ENCODE measurements at regions not wholly inside any gene's neighbourhood (a gene's known extent, or its start where the extent isn't known, plus 50 kb on each side); places are given as distances from the start of the nearest gene placed in this dataset.

DNA sequence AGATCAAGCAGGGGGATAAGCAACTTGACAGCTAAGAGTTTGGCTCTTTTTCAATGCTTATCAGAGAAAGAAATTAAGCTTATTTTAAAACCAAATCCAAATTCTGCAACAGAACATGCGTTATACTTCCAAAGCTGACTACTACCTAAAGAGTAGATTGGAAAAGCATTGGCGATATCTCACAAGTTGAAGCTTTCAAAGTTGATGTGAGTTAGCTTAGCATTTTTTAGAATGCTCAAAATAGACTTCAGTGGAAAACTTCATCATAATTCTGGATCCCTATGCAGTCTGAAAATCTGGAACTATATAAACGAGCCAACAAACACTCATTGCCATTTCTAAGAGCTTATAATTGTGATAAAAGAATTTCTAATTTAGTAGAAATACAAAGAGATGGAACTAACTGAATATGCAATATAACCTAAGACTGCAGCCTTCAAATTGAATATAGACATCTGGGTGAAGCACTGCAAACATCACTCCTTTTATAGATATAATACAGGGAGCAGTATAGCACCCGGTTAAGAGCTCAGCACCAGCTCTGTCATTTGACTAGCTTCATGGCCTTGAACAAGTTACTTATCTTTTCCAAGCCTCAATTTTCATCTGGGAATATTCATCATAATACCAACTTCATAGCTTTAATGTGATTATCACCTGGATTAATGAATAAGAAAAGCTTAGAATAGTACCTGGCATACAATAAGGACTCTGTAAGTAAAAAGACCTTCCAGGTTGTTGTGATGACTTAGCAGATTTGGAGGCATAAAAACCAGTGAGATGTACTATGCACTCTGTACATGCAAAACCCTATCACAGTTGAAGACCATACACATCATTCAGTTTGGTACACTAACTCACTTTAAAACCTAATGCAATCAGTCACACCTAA, 242.7 kb upstream of the TTC14 start:
- H3K27me3 ChIP-seq (ENCODE audit: control insufficient read depth, insufficient read depth, low read length) = no peaks in the 10 kb centered on the region
- no peaks in the 10 kb centered on the region for H3K36me3 ChIP-seq (ENCODE audit: control insufficient read depth, insufficient read depth, low read length)
- TF ChIP-seq, protein P1, sequence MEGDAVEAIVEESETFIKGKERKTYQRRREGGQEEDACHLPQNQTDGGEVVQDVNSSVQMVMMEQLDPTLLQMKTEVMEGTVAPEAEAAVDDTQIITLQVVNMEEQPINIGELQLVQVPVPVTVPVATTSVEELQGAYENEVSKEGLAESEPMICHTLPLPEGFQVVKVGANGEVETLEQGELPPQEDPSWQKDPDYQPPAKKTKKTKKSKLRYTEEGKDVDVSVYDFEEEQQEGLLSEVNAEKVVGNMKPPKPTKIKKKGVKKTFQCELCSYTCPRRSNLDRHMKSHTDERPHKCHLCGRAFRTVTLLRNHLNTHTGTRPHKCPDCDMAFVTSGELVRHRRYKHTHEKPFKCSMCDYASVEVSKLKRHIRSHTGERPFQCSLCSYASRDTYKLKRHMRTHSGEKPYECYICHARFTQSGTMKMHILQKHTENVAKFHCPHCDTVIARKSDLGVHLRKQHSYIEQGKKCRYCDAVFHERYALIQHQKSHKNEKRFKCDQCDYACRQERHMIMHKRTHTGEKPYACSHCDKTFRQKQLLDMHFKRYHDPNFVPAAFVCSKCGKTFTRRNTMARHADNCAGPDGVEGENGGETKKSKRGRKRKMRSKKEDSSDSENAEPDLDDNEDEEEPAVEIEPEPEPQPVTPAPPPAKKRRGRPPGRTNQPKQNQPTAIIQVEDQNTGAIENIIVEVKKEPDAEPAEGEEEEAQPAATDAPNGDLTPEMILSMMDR (IDR thresholded peaks at IDR 0.05; ENCODE audit: insufficient read depth, low read length, poor library complexity, severe bottlenecking) = no peak
- no peak overlapping the region for H3K4me3 ChIP-seq (ENCODE audit: low read depth, low read length)
- no peak for DNase-seq (ENCODE audit: low read depth)

DNA sequence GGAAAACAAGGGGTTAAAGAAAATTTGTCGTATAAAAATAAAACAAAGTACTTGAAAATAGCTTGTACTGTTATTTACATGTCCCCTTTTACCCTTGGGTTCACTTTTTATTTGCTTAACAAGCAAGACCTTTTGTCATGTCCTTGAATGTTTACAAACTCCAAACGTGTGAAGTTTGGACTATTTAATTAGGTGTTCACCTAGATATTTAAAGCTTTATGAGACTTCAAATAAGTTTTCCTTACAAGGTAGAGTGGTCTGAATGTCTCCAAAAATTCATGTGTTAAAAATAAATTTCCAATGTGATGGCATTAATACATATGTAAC, 242.0 kb upstream of the TTC14 start:
- Histone ChIP-seq H3K4me3 (ENCODE audit: low read depth, low read length) (no peak overlapping the region), H3K36me3 (ENCODE audit: control insufficient read depth, insufficient read depth, low read length) (no peaks in the 10 kb centered on the region), H3K27me3 (ENCODE audit: control insufficient read depth, insufficient read depth, low read length) (no peaks in the 10 kb centered on the region)
- TF ChIP-seq, protein P1 (IDR thresholded peaks at IDR 0.05; ENCODE audit: insufficient read depth, low read length, poor library complexity, severe bottlenecking) = no peak
- no peak for DNase-seq (ENCODE audit: low read depth)

DNA sequence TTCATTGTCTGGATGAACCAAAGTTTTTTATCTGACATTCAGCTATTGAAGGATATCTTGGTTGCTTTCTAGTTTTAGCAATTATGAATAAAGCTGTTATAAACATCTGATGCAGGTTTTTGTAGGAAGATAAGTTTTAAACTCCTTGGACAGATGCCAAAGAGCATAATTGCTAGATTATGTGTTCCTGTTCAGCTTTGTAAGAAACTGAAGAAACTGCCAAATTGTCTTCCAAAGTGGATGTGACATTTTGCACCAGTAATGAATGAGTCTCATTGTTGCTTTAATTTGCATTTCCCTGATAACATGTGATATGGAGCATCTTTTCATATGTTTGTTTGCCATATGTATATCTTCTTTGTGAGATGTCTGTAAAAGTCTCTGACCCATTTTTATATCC, 239.9 kb upstream of the TTC14 start:
- Histone ChIP-seq H3K27me3 (ENCODE audit: control insufficient read depth, insufficient read depth, low read length) (no peaks in the 10 kb centered on the region), H3K36me3 (ENCODE audit: control insufficient read depth, insufficient read depth, low read length) (no peaks in the 10 kb centered on the region), H3K4me3 (ENCODE audit: low read depth, low read length) (no peak overlapping the region)
- TF ChIP-seq, protein P1 (IDR thresholded peaks at IDR 0.05; ENCODE audit: insufficient read depth, low read length, poor library complexity, severe bottlenecking) = no peak
- DNase-seq (ENCODE audit: low read depth) = no peak

DNA sequence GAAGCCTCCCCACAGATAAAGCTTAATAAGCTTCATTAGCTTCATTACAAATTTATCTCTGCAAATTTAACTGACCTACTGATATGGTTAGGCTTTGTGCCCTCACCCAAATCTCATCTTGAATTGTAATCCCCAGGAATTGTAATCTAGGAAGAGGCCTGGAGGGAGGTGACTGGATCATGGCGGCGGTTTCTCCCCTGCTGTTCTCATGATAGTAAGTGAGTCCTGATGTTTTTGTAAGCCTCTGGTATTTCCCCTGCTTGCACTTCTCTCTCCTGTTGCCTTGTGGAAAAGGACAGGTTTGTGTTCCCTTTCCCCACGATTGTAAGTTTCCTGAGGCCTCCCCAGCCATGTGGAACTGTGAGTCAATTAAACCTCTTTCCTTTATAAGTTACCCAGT, 226.1 kb upstream of the TTC14 start:
- no peaks in the 10 kb centered on the region for H3K27me3 ChIP-seq (ENCODE audit: control insufficient read depth, insufficient read depth, low read length)
- TF ChIP-seq, protein P1 (IDR thresholded peaks at IDR 0.05; ENCODE audit: insufficient read depth, low read length, poor library complexity, severe bottlenecking) = no peak
- no peaks in the 10 kb centered on the region for H3K36me3 ChIP-seq (ENCODE audit: control insufficient read depth, insufficient read depth, low read length)
- DNase-seq (ENCODE audit: low read depth) = no peak
- no peak overlapping the region for H3K4me3 ChIP-seq (ENCODE audit: low read depth, low read length)

DNA sequence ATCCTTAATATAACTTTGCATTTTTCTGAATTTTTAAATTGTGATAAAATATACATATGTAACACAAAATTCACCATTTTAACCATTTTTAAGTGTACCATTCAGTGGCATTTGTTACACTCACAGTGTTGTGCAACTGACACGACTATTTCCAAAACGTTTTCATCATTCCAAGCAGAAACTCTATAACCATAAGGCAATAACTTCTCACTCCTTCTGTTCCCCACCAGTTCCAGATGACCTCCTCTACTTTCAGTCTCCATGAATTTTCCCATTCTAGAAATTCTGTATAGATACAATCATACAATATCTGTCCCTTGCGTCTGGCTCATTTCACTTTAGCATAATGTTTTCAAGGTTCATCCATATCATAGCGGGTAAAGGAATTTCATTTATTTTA, 223.5 kb upstream of the TTC14 start:
- Histone ChIP-seq H3K36me3 (ENCODE audit: control insufficient read depth, insufficient read depth, low read length) (no peaks in the 10 kb centered on the region), H3K27me3 (ENCODE audit: control insufficient read depth, insufficient read depth, low read length) (no peaks in the 10 kb centered on the region), H3K4me3 (ENCODE audit: low read depth, low read length) (no peak overlapping the region)
- DNase-seq (ENCODE audit: low read depth) = no peak
- TF ChIP-seq, protein P1 (IDR thresholded peaks at IDR 0.05; ENCODE audit: insufficient read depth, low read length, poor library complexity, severe bottlenecking) = no peak

Measured in kidney epithelial cell (primary cell).